ENCODE measurements at regions not wholly inside any gene's neighbourhood (a gene's known extent, or its start where the extent isn't known, plus 50 kb on each side); places are given as distances from the start of the nearest gene placed in this dataset.

- no peak for TF ChIP-seq CTCF (IDR thresholded peaks at IDR 0.05; ENCODE audit: insufficient read depth, low read length, poor library complexity, severe bottlenecking)
- TF ChIP-seq EZH2phosphoT487 (conservative IDR thresholded peaks at IDR 0.05; ENCODE audit: low read length): no peak
Measured at GRCh38 chr6:28598757-28599686, 73.3 kb downstream of the GPX5 start.
